ENCODE measurements at regions not wholly inside any gene's neighbourhood (a gene's known extent, or its start where the extent isn't known, plus 50 kb on each side); places are given as distances from the start of the nearest gene placed in this dataset.

DNA sequence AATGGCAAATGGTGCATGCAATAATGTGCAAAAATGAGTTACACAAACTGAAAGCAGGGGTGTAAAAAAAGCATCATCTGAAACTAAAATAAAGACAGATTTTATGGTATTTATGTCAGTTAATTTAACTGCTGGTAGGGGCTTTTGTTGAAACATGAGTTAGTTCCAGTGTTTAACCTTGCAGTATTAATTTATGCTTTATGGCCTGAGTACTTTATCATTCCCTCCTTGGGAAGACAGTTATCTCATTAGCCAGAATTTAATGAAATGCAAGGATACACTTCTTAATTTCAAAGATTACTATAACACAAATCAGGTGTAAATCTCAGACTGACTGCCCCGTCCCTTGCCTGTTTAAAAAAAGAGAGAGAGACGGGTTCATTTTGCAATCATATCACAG lies 240.1 kb upstream of the MEIS2 start:
- no peak overlapping the region for H3K4me3 Mint-ChIP-seq (ENCODE audit: unreplicated experiment)

GRCh38 chr15:37359101-37359892 lies 258.9 kb upstream of the MEIS2 start:
- TF ChIP-seq, protein P1, sequence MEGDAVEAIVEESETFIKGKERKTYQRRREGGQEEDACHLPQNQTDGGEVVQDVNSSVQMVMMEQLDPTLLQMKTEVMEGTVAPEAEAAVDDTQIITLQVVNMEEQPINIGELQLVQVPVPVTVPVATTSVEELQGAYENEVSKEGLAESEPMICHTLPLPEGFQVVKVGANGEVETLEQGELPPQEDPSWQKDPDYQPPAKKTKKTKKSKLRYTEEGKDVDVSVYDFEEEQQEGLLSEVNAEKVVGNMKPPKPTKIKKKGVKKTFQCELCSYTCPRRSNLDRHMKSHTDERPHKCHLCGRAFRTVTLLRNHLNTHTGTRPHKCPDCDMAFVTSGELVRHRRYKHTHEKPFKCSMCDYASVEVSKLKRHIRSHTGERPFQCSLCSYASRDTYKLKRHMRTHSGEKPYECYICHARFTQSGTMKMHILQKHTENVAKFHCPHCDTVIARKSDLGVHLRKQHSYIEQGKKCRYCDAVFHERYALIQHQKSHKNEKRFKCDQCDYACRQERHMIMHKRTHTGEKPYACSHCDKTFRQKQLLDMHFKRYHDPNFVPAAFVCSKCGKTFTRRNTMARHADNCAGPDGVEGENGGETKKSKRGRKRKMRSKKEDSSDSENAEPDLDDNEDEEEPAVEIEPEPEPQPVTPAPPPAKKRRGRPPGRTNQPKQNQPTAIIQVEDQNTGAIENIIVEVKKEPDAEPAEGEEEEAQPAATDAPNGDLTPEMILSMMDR (IDR thresholded peaks at IDR 0.05; ENCODE audit: partially characterized antibody, unreplicated experiment): no peak
- Mint-ChIP-seq H3K4me3 (ENCODE audit: unreplicated experiment) (no peak overlapping the region), H3K4me1 (ENCODE audit: low read depth, unreplicated experiment) (no peaks in the 10 kb centered on the region), H3K36me3 (ENCODE audit: unreplicated experiment) (no peaks in the 10 kb centered on the region), H3K9me3 (ENCODE audit: unreplicated experiment) (no peaks in the 10 kb centered on the region), H3K27me3 (ENCODE audit: unreplicated experiment) (no peaks in the 10 kb centered on the region), H3K27ac (ENCODE audit: unreplicated experiment) (no peak overlapping the region)
- DNase-seq: no peak

More for the DNA sequence above, 240.1 kb upstream of the MEIS2 start:
- no peak for DNase-seq
- H3K27me3 Mint-ChIP-seq (ENCODE audit: unreplicated experiment): no peaks in the 10 kb centered on the region
- TF ChIP-seq, protein P1 (IDR thresholded peaks at IDR 0.05; ENCODE audit: partially characterized antibody, unreplicated experiment): no peak
- no peaks in the 10 kb centered on the region for H3K9me3 Mint-ChIP-seq (ENCODE audit: unreplicated experiment)
- H3K4me1 Mint-ChIP-seq (ENCODE audit: low read depth, unreplicated experiment): no peaks in the 10 kb centered on the region
- no peak overlapping the region for H3K27ac Mint-ChIP-seq (ENCODE audit: unreplicated experiment)
- no peaks in the 10 kb centered on the region for H3K36me3 Mint-ChIP-seq (ENCODE audit: unreplicated experiment)

DNA sequence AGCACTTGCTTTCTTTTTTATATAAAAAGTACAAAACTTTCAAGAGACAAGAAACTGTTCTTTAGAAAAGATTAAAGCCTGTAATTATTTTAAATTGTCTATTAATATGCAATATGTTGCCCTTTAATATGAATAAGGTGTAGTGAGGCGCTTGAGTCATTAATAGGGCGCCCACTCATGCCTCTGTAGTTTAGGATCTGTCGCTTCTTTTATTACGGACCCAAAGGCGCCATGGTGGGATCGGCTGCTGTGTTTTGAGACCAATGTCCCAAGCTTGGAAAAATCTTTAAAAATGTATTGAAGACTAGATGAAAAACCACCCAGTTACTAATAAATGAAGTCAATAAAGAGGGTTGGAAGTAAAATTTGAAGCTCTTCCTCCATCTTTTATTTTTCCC lies 259.5 kb upstream of the MEIS2 start:
- Mint-ChIP-seq H3K4me1 (ENCODE audit: low read depth, unreplicated experiment) (no peaks in the 10 kb centered on the region), H3K36me3 (ENCODE audit: unreplicated experiment) (no peaks in the 10 kb centered on the region), H3K27me3 (ENCODE audit: unreplicated experiment) (no peaks in the 10 kb centered on the region), H3K27ac (ENCODE audit: unreplicated experiment) (no peak overlapping the region), H3K9me3 (ENCODE audit: unreplicated experiment) (no peaks in the 10 kb centered on the region), H3K4me3 (ENCODE audit: unreplicated experiment) (no peak overlapping the region)
- no peak for DNase-seq
- TF ChIP-seq, protein P1 (IDR thresholded peaks at IDR 0.05; ENCODE audit: partially characterized antibody, unreplicated experiment): no peak

DNA sequence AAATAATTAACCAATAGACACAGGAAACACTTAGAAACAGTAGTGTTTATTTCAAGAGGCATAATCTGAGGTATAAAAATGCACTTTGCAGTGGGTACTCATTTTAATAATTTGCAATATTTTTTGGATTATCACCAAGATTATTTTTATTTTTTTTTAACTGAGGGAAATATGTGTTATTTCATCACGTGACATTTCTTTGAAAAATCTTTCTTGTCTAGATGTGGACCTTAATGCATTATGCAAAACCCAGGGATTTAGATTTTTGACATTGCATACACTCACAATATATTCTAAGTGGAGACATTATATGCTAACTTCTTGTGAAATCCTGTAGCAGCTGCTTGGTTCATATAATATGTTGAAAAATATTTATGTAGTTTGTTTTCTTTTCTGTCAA lies 260.4 kb upstream of the MEIS2 start:
- Mint-ChIP-seq H3K4me3 (ENCODE audit: unreplicated experiment) (no peak overlapping the region), H3K4me1 (ENCODE audit: low read depth, unreplicated experiment) (no peaks in the 10 kb centered on the region), H3K36me3 (ENCODE audit: unreplicated experiment) (no peaks in the 10 kb centered on the region), H3K27ac (ENCODE audit: unreplicated experiment) (no peak overlapping the region), H3K27me3 (ENCODE audit: unreplicated experiment) (no peaks in the 10 kb centered on the region), H3K9me3 (ENCODE audit: unreplicated experiment) (no peaks in the 10 kb centered on the region)
- TF ChIP-seq, protein P1 (IDR thresholded peaks at IDR 0.05; ENCODE audit: partially characterized antibody, unreplicated experiment): no peak
- no peak for DNase-seq

- Mint-ChIP-seq H3K4me1 (ENCODE audit: low read depth, unreplicated experiment) (no peaks in the 10 kb centered on the region), H3K4me3 (ENCODE audit: unreplicated experiment) (no peak overlapping the region), H3K27ac (ENCODE audit: unreplicated experiment) (no peak overlapping the region), H3K9me3 (ENCODE audit: unreplicated experiment) (no peaks in the 10 kb centered on the region), H3K27me3 (ENCODE audit: unreplicated experiment) (no peaks in the 10 kb centered on the region), H3K36me3 (ENCODE audit: unreplicated experiment) (no peaks in the 10 kb centered on the region)
- TF ChIP-seq, protein P1 (IDR thresholded peaks at IDR 0.05; ENCODE audit: partially characterized antibody, unreplicated experiment): no peak
- no peak for DNase-seq
Measured at GRCh38 chr15:37361621-37362020, 261.3 kb upstream of the MEIS2 start.

Measured in glutamatergic neuron (in vitro differentiated cells).